Smooth muscle cell (in vitro differentiated cells): ENCODE measurements at regions not wholly inside any gene's neighbourhood (a gene's known extent, or its start where the extent isn't known, plus 50 kb on each side); places are given as distances from the start of the nearest gene placed in this dataset.

Experiments
- DNase-seq: peaks from one replicate; lab custom pipeline; 2025; ENCODE audit not compliant: unreplicated experiment; lab: John Stamatoyannopoulos, UW
- H2AFZ ChIP-seq: fragments of 200-600 bp; sonication (generic); 2 replicates; pipeline ENCODE4 v1.6.0; 2016; ENCODE audit warnings: antibody characterized with exemption, low read depth, mild to moderate bottlenecking
- H3F3A ChIP-seq: fragments of 200-600 bp; sonication (generic); 2 replicates; pipeline ENCODE4 v1.6.0; 2017; ENCODE audit warnings: antibody characterized with exemption, low read depth
- H3K27ac ChIP-seq: fragments of 200-600 bp; sonication (generic); 2 replicates; pipeline ENCODE4 v1.5.1; 2016; ENCODE audit warnings: low read depth, mild to moderate bottlenecking
- H3K27me3 ChIP-seq: fragments of 200-600 bp; sonication (generic); 2 replicates; pipeline ENCODE4 v1.6.1; 2016; ENCODE audit warnings: low read depth, mild to moderate bottlenecking
- H3K36me3 ChIP-seq: fragments of 200-600 bp; sonication (generic); 2 replicates; pipeline ENCODE4 v1.5.1; 2016; ENCODE audit warnings: low read depth
- H3K4me1 ChIP-seq: fragments of 200-600 bp; sonication (generic); 2 replicates; pipeline ENCODE4 v1.5.1; 2016; ENCODE audit warnings: low read depth
- H3K4me2 ChIP-seq: fragments of 200-600 bp; sonication (generic); 2 replicates; pipeline ENCODE4 v1.6.0; 2016; ENCODE audit warnings: mild to moderate bottlenecking
- H3K4me3 ChIP-seq: fragments of 200-600 bp; sonication (generic); 2 replicates; pipeline ENCODE4 v1.5.1; 2016; ENCODE audit warnings: mild to moderate bottlenecking
- H3K79me2 ChIP-seq: fragments of 200-600 bp; sonication (generic); 2 replicates; pipeline ENCODE4 v1.6.0; 2016; ENCODE audit warnings: low read depth, mild to moderate bottlenecking
- H3K9ac ChIP-seq: fragments of 200-600 bp; sonication (generic); 2 replicates; pipeline ENCODE4 v1.6.0; 2016; ENCODE audit warnings: low read depth
- H3K9me3 ChIP-seq: fragments of 200-600 bp; sonication (generic); replicated peaks from 2 replicates; pipeline ENCODE4 v1.5.1; 2016; ENCODE audit warnings: low read depth
- H4K20me1 ChIP-seq: fragments of 200-600 bp; sonication (generic); 2 replicates; pipeline ENCODE4 v1.6.0; 2016; ENCODE audit warnings: low read depth
- WGBS: methylation state at CpG from one replicate; pipeline ENCODE4 v1.1.7; 2016; ENCODE audit warnings: low lambda C conversion rate; 5-methylcytosine and 5-hydroxymethylcytosine counted together
- TF ChIP-seq, protein P1 (sequence below): fragments of 200-600 bp; sonication (generic); IDR thresholded peaks from 2 replicates; pipeline ENCODE4 v1.5.1; 2017; ENCODE audit warnings: borderline replicate concordance, mild to moderate bottlenecking, antibody characterized with exemption; ENCODE audit not compliant: insufficient read depth, poor library complexity, severe bottlenecking

DNA sequence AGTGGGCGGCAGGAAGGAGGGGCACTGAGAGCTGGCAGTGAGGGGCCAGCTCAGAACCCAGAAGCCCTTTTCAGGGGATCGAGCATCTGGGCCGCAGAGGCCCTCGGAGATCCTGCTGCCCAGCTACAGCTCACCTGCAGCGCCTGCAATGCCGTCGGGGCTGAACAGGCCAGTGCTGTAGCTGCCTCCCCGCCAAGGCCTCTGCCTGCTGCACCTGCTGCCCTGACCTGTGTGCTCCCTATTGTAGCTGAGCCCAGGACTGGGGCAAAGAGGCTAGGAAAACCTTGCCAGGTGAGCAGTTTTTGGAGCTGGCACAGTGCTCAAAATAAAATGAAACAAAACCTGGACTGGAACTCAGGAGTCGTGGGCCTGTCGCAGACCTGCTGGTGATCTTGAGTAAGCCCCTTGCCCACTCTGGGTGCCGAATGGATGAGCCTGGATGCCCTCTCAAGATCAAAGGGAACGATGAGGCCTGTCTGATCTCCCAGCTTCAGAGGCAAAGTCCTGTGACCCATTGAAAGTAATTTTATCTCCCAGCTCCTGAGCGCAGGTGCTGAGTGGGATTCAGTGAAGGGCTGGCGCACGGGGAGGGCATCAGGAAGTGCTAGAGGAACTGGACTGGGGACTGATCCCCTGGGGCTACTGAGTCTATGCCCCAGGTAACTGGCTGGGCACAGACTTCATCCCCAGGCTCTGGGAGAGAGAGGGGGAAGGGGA lies 154.6 kb downstream of the FOXD2 start:
- no peak for DNase-seq
- Histone ChIP-seq H4K20me1 (no peaks in the 10 kb centered on the region), H3K9me3 (no peaks in the 10 kb centered on the region), H3K27me3 (peaks cover 66% of the 10 kb centered on the region), H3K36me3 (no peaks in the 10 kb centered on the region), H3K4me1 (no peaks in the 10 kb centered on the region), H3K27ac (no peak overlapping the region), H3K79me2 (no peaks in the 10 kb centered on the region), H3K9ac (no peak overlapping the region), H3K4me3 (no peak overlapping the region), H3K4me2 (peak overlapping the region; percentile 81), H2AFZ (no peak overlapping the region), H3F3A (no peaks in the 10 kb centered on the region)
- WGBS = 79% methylated on average over 15 of the region's 15 CpGs
- TF ChIP-seq, protein P1, sequence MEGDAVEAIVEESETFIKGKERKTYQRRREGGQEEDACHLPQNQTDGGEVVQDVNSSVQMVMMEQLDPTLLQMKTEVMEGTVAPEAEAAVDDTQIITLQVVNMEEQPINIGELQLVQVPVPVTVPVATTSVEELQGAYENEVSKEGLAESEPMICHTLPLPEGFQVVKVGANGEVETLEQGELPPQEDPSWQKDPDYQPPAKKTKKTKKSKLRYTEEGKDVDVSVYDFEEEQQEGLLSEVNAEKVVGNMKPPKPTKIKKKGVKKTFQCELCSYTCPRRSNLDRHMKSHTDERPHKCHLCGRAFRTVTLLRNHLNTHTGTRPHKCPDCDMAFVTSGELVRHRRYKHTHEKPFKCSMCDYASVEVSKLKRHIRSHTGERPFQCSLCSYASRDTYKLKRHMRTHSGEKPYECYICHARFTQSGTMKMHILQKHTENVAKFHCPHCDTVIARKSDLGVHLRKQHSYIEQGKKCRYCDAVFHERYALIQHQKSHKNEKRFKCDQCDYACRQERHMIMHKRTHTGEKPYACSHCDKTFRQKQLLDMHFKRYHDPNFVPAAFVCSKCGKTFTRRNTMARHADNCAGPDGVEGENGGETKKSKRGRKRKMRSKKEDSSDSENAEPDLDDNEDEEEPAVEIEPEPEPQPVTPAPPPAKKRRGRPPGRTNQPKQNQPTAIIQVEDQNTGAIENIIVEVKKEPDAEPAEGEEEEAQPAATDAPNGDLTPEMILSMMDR = no peak

- no peaks in the 10 kb centered on the region for H3K4me1 ChIP-seq
- WGBS = 14% methylated on average over 32 of the region's 47 CpGs
- H3K27ac ChIP-seq = no peak overlapping the region
- no peaks in the 10 kb centered on the region for H3K79me2 ChIP-seq
- TF ChIP-seq, protein P1 = no peak
- peak overlapping the region; percentile 32 for H3K4me3 ChIP-seq
- H3F3A ChIP-seq = no peaks in the 10 kb centered on the region
- no peaks in the 10 kb centered on the region for H3K36me3 ChIP-seq
- H2AFZ ChIP-seq = no peak overlapping the region
- no peak for DNase-seq
- peaks cover 66% of the 10 kb centered on the region for H3K27me3 ChIP-seq
- H3K9me3 ChIP-seq = no peaks in the 10 kb centered on the region
- H3K4me2 ChIP-seq = peak overlapping the region; percentile 81
- H4K20me1 ChIP-seq = no peaks in the 10 kb centered on the region
- H3K9ac ChIP-seq = no peak overlapping the region
These were observed 155.2 kb downstream of the FOXD2 start for GRCh38 chr1:47593013-47593568.

GRCh38 chr1:47593598-47594285 lies 155.9 kb downstream of the FOXD2 start:
- Histone ChIP-seq H3K9me3 (no peaks in the 10 kb centered on the region), H3K79me2 (no peaks in the 10 kb centered on the region), H3K27ac (no peak overlapping the region), H3K36me3 (no peaks in the 10 kb centered on the region), H4K20me1 (no peaks in the 10 kb centered on the region), H3F3A (no peaks in the 10 kb centered on the region), H3K27me3 (peaks cover 66% of the 10 kb centered on the region), H3K4me3 (no peak overlapping the region), H3K9ac (no peak overlapping the region), H2AFZ (no peak overlapping the region), H3K4me2 (peak overlapping the region; percentile 81), H3K4me1 (no peaks in the 10 kb centered on the region)
- DNase-seq = no peak
- WGBS = 69% methylated on average over 6 of the region's 12 CpGs
- TF ChIP-seq, protein P1 = no peak
